Astrocyte (in vitro differentiated cells and primary cell): ENCODE measurements at regions not wholly inside any gene's neighbourhood (a gene's known extent, or its start where the extent isn't known, plus 50 kb on each side); places are given as distances from the start of the nearest gene placed in this dataset.

Experiments used
- DNase-seq: peaks from one replicate; pipeline ENCODE4 v3.0.0-alpha.2; 2010; ENCODE audit warnings: low read depth
- FAIRE-seq: peaks from 2 replicates; lab custom pipeline; 2011; peaks lifted over from hg19 to GRCh38; lab: Jason Lieb, UNC
- H2AFZ ChIP-seq: 2 replicates; pipeline ENCODE4 v1.6.0; 2012; ENCODE audit warnings: low read depth, low read length, inconsistent platforms
- H3K27ac ChIP-seq: 2 replicates; pipeline ENCODE4 v1.5.1; 2011; ENCODE audit warnings: low read depth, low read length, inconsistent platforms
- H3K27me3 ChIP-seq: 2 replicates; pipeline ENCODE4 v1.6.0; 2011; ENCODE audit warnings: low read length, inconsistent platforms; ENCODE audit not compliant: insufficient read depth
- H3K36me3 ChIP-seq: 2 replicates; pipeline ENCODE4 v1.5.1; 2011; ENCODE audit warnings: low read length, inconsistent platforms; ENCODE audit not compliant: insufficient read depth
- H3K4me1 ChIP-seq: 2 replicates; pipeline ENCODE4 v1.5.1; 2011; ENCODE audit warnings: low read length, inconsistent platforms; ENCODE audit not compliant: insufficient read depth
- H3K4me2 ChIP-seq: 2 replicates; pipeline ENCODE4 v1.6.0; 2012; ENCODE audit warnings: low read length, inconsistent platforms
- H3K4me3 ChIP-seq: 2 replicates; pipeline ENCODE4 v1.5.1; 2011; ENCODE audit warnings: low read depth, mild to moderate bottlenecking, low read length, inconsistent platforms; ENCODE audit not compliant: insufficient read depth
- H3K79me2 ChIP-seq: 2 replicates; pipeline ENCODE4 v1.6.0; 2012; ENCODE audit warnings: mild to moderate bottlenecking, low read length, inconsistent platforms; ENCODE audit not compliant: insufficient read depth
- H3K9ac ChIP-seq: 2 replicates; pipeline ENCODE4 v1.6.0; 2012; ENCODE audit warnings: mild to moderate bottlenecking, low read length, inconsistent platforms
- H3K9me3 ChIP-seq: 2 replicates; pipeline ENCODE4 v1.5.1; 2012; ENCODE audit warnings: low read depth, mild to moderate bottlenecking, low read length, inconsistent platforms; ENCODE audit not compliant: insufficient read depth
- H4K20me1 ChIP-seq: 2 replicates; pipeline ENCODE4 v1.6.0; 2012; ENCODE audit warnings: low read length, inconsistent platforms; ENCODE audit not compliant: insufficient read depth
- H3K27ac Mint-ChIP-seq: one replicate; pipeline ENCODE4 v1.8.0; 2021; ENCODE audit warnings: mild to moderate bottlenecking, mixed read lengths; ENCODE audit not compliant: unreplicated experiment
- H3K27me3 Mint-ChIP-seq: one replicate; pipeline ENCODE4 v1.8.0; 2021; ENCODE audit warnings: low read depth, mixed read lengths; ENCODE audit not compliant: unreplicated experiment
- H3K36me3 Mint-ChIP-seq: one replicate; pipeline ENCODE4 v1.8.0; 2021; ENCODE audit warnings: low read depth, mixed read lengths; ENCODE audit not compliant: unreplicated experiment
- H3K4me1 Mint-ChIP-seq: one replicate; pipeline ENCODE4 v1.8.0; 2021; ENCODE audit warnings: low read depth, mixed read lengths; ENCODE audit not compliant: unreplicated experiment
- H3K4me3 Mint-ChIP-seq: one replicate; pipeline ENCODE4 v1.8.0; 2021; ENCODE audit warnings: mild to moderate bottlenecking, moderate library complexity, mixed read lengths; ENCODE audit not compliant: unreplicated experiment
- H3K9me3 Mint-ChIP-seq: one replicate; pipeline ENCODE4 v1.8.0; 2021; ENCODE audit warnings: mild to moderate bottlenecking, mixed read lengths; ENCODE audit not compliant: unreplicated experiment
- CTCF ChIP-seq: IDR thresholded peaks from 2 replicates; pipeline ENCODE4 v1.5.1; 2011; ENCODE audit warnings: low read depth, mild to moderate bottlenecking, inconsistent platforms, low read length, moderate library complexity; ENCODE audit not compliant: insufficient read depth
- EZH2 ChIP-seq: IDR thresholded peaks from 2 replicates; pipeline ENCODE4 v1.6.1; 2012; ENCODE audit warnings: mild to moderate bottlenecking, low read length, inconsistent platforms; ENCODE audit not compliant: insufficient read depth

GRCh38 chr2:59282374-59283057 lies 1041.4 kb upstream of the FANCL start:
- no peaks in the 10 kb centered on the region for H4K20me1 ChIP-seq
- Mint-ChIP-seq H3K4me1 (no peaks in the 10 kb centered on the region), H3K9me3 (no peaks in the 10 kb centered on the region), H3K4me3 (no peak overlapping the region), H3K27ac (no peak overlapping the region), H3K36me3 (no peaks in the 10 kb centered on the region), H3K27me3 (peaks cover 3% of the 10 kb centered on the region)
- TF ChIP-seq CTCF (no peak), EZH2 (no peak)
- no peak for DNase-seq
- no peaks in the 10 kb centered on the region for H3K4me1 ChIP-seq
- no peak overlapping the region for H3K9ac ChIP-seq
- no peaks in the 10 kb centered on the region for H3K79me2 ChIP-seq
- H2AFZ ChIP-seq = no peak overlapping the region
- H3K9me3 ChIP-seq = no peaks in the 10 kb centered on the region
- H3K36me3 ChIP-seq = no peaks in the 10 kb centered on the region
- no peak overlapping the region for H3K4me3 ChIP-seq
- H3K27me3 ChIP-seq = no peaks in the 10 kb centered on the region
- no peak overlapping the region for H3K4me2 ChIP-seq
- FAIRE-seq = no peak
- H3K27ac ChIP-seq = no peak overlapping the region

DNA sequence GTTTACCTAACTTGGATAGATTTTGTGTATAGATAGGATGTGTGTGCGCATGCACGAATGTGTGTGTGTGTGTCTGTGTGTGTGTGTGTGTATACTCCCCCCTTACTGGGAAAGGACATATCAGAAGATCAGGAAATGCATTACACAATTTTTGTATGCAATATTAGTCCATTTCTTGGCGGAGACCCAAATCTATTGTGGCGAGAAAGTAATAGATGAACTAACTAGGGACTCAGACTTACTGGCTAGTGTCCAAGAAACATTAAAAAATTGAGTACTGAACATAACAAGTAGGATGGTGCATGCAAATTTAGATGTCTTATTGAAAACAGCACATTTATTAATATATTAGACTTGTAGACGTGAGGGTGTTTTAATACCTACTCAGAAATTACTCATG lies 1036.5 kb upstream of the FANCL start:
- no peak overlapping the region for H3K4me3 Mint-ChIP-seq
- DNase-seq (no peak), FAIRE-seq (no peak)
- no peak for TF ChIP-seq EZH2
- TF ChIP-seq CTCF = no peak
- Histone ChIP-seq H2AFZ (no peak overlapping the region), H3K4me2 (no peak overlapping the region), H3K9ac (no peak overlapping the region), H3K9me3 (no peaks in the 10 kb centered on the region), H3K27ac (no peak overlapping the region), H3K4me3 (no peak overlapping the region), H3K27me3 (no peaks in the 10 kb centered on the region), H3K79me2 (no peaks in the 10 kb centered on the region), H3K36me3 (no peaks in the 10 kb centered on the region), H4K20me1 (no peaks in the 10 kb centered on the region), H3K4me1 (no peaks in the 10 kb centered on the region)
- no peaks in the 10 kb centered on the region for H3K27me3 Mint-ChIP-seq
- no peak overlapping the region for H3K27ac Mint-ChIP-seq
- peaks cover 2% of the 10 kb centered on the region for H3K9me3 Mint-ChIP-seq
- H3K36me3 Mint-ChIP-seq = no peaks in the 10 kb centered on the region
- H3K4me1 Mint-ChIP-seq = no peaks in the 10 kb centered on the region

GRCh38 chr2:59276917-59277316 lies 1035.8 kb upstream of the FANCL start:
- no peak overlapping the region for H3K9ac ChIP-seq
- peaks cover 2% of the 10 kb centered on the region for H3K9me3 Mint-ChIP-seq
- FAIRE-seq (no peak), DNase-seq (no peak)
- H3K27me3 ChIP-seq = no peaks in the 10 kb centered on the region
- H3K4me2 ChIP-seq = no peak overlapping the region
- no peaks in the 10 kb centered on the region for H3K4me1 Mint-ChIP-seq
- H4K20me1 ChIP-seq = no peaks in the 10 kb centered on the region
- H3K27ac Mint-ChIP-seq = no peak overlapping the region
- H3K36me3 Mint-ChIP-seq = no peaks in the 10 kb centered on the region
- no peak overlapping the region for H3K4me3 Mint-ChIP-seq
- no peaks in the 10 kb centered on the region for H3K79me2 ChIP-seq
- H3K27me3 Mint-ChIP-seq = no peaks in the 10 kb centered on the region
- H3K4me1 ChIP-seq = no peaks in the 10 kb centered on the region
- H3K9me3 ChIP-seq = no peaks in the 10 kb centered on the region
- no peaks in the 10 kb centered on the region for H3K36me3 ChIP-seq
- TF ChIP-seq EZH2 (no peak), CTCF (no peak)
- H2AFZ ChIP-seq = no peak overlapping the region
- no peak overlapping the region for H3K4me3 ChIP-seq
- H3K27ac ChIP-seq = no peak overlapping the region
